Esophagus muscularis mucosa (tissue), 4 donors: ENCODE measurements at regions not wholly inside any gene's neighbourhood (a gene's known extent, or its start where the extent isn't known, plus 50 kb on each side); places are given as distances from the start of the nearest gene placed in this dataset.

ENCODE experiments used
- DNase-seq: peaks from one replicate; pipeline ENCODE4 v3.0.0-alpha.2; 2017; ENCODE audit errors: extremely low spot score
- H3K27ac ChIP-seq, 4 donors: fragments of 200-600 bp; sonication (generic); replicated peaks in 1 of 4; 1 replicate in 3 of 4; 2 replicates in 1 of 4; pipeline ENCODE4 v1.5.1; 2016 to 2019; ENCODE audit warnings: mild to moderate bottlenecking in 1 of 4
- H3K27me3 ChIP-seq, 4 donors: fragments of 200-600 bp; sonication (generic); one replicate each; pipeline versions ENCODE4 v1.5.1 to v1.6.0; 2016 to 2019
- H3K36me3 ChIP-seq, 4 donors: fragments of 200-600 bp; sonication (generic); one replicate each; pipeline ENCODE4 v1.5.1; 2016 to 2019
- H3K4me1 ChIP-seq, 4 donors: fragments of 200-600 bp; sonication (generic); one replicate each; pipeline ENCODE4 v1.5.1; 2016 to 2019
- H3K4me3 ChIP-seq, 4 donors: fragments of 200-600 bp; sonication (generic); 1 replicate in 2 of 4; 2 replicates in 2 of 4; pipeline ENCODE4 v1.5.1; 2016 to 2019; ENCODE audit warnings: mild to moderate bottlenecking in 4 of 4, moderate library complexity in 1 of 4
- H3K9me3 ChIP-seq, 4 donors: fragments of 200-600 bp; sonication (generic); 1 replicate in 3 of 4; 2 replicates in 1 of 4; pipeline ENCODE4 v1.5.1; 2016 to 2019
- EP300 ChIP-seq: sonication (generic); formaldehyde crosslinking; IDR thresholded peaks from one replicate; pipeline ENCODE4 v1.6.1; 2017; ENCODE audit warnings: antibody characterized with exemption
- POLR2A ChIP-seq: fragments of 450-650 bp; IDR thresholded peaks from one replicate; pipeline ENCODE4 v1.6.1; 2017; ENCODE audit warnings: antibody characterized with exemption, moderate library complexity, mild to moderate bottlenecking, low read depth
- POLR2AphosphoS5 ChIP-seq, 2 donors: sonication (generic); formaldehyde crosslinking; IDR thresholded peaks; one replicate each; pipeline ENCODE4 v1.6.1; 2017; ENCODE audit warnings: antibody characterized with exemption in 2 of 2
- WGBS: methylation state at CpG from one replicate; pipeline ENCODE4 v1.1.5; 2018; 5-methylcytosine and 5-hydroxymethylcytosine counted together
- intact Hi-C: fragments of 100-400 bp; cut with DNase I; formaldehyde crosslinking; loops from one replicate; pipeline ENCODE4 v1.15.1; 2023
- TF ChIP-seq, protein P1 (sequence below), 3 experiments: fragments of 200-600 bp in 2 of 3; fragments of 450-650 bp in 1 of 3; sonication (generic) in 2 of 3; IDR thresholded peaks; one replicate each; pipeline ENCODE4 v1.5.1; 2017 to 2019; ENCODE audit warnings: antibody characterized with exemption in 3 of 3, mild to moderate bottlenecking in 2 of 3, moderate library complexity in 1 of 3

DNA sequence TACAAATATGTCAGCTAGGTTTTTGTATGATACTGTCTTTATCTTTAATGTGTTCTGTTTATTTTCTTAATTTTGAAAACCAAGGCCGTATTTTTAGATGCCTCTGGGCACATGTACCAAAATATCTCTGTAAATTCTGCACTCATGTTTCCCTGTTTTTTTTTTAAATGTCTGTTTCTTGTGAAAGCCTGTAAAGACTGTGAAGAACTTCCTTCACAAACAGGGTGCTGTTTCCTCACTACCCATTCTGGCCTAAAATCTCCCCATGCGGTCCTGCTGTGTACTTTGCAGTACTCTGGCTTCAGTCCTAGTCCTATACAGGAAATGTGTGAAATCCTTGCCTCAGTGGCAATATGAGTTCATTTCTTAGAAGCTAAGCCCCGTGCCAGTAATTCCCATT lies 133.4 kb upstream of the ZBTB20 start:
- Histone ChIP-seq H3K4me1 (no peaks in the 10 kb centered on the region), H3K36me3 (no peaks in the 10 kb centered on the region), H3K27me3 (no peaks in the 10 kb centered on the region), H3K4me3 (no peak overlapping the region), H3K27ac (no peak overlapping the region), H3K9me3 (no peaks in the 10 kb centered on the region)
- 60% methylated on average over 3 of the region's 3 CpGs for WGBS
- TF ChIP-seq EP300, result no peak
- TF ChIP-seq, protein P1, sequence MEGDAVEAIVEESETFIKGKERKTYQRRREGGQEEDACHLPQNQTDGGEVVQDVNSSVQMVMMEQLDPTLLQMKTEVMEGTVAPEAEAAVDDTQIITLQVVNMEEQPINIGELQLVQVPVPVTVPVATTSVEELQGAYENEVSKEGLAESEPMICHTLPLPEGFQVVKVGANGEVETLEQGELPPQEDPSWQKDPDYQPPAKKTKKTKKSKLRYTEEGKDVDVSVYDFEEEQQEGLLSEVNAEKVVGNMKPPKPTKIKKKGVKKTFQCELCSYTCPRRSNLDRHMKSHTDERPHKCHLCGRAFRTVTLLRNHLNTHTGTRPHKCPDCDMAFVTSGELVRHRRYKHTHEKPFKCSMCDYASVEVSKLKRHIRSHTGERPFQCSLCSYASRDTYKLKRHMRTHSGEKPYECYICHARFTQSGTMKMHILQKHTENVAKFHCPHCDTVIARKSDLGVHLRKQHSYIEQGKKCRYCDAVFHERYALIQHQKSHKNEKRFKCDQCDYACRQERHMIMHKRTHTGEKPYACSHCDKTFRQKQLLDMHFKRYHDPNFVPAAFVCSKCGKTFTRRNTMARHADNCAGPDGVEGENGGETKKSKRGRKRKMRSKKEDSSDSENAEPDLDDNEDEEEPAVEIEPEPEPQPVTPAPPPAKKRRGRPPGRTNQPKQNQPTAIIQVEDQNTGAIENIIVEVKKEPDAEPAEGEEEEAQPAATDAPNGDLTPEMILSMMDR (IDR thresholded peaks at IDR 0.05), result no peak
- TF ChIP-seq POLR2AphosphoS5 (IDR thresholded peaks at IDR 0.05), result no peak
- no peak for TF ChIP-seq POLR2A
- intact Hi-C loops, result no loop called here
- no peak for DNase-seq

DNA sequence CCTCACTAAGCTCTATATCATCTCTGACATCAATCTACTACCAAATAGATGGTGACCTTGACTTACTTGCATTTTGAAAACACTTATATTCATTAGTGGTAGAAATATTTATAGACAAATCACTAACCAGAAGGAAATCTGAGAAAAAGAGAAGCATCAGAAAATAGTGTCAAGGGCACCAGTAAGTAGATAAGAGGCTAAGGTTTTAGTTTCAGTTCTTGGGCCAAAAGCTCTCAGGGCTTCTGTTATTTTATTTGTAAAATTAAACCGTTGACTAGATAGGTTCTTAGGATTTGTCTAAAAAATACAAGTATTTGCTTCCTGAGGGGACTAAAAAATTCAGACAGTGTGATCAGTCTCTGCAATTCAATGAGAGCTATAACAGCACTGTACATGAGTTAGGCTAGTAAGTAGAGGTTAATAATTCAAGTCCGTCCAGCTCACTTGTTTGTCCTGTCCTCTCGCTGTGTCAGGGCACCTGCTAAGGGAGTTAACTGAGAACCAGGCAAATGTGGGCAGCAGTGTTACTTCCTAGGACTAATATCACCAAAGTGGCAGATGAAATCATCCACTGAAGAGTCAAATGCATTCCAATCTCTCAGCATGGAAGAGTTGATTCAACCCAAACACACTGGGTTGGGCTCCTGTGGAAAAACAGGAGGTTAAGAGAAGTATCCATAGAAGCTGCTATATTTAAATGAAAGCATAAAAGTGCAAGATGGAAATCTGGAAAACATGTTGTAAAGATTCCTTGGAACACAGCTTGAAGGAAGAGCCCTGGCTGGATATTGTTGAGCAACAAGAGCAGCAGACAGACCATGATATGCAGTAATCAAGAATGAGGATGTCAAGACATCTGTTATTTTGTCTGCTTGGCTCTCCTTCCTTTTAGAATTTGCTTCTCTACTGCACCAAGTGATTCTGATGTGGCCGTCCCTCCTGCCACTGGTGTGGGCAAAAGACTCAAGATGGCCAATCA lies 134.9 kb upstream of the ZBTB20 start:
- no peaks in the 10 kb centered on the region for H3K36me3 ChIP-seq
- WGBS, result 85% methylated on average over 4 of the region's 4 CpGs
- intact Hi-C loops, result no loop called here
- no peak overlapping the region for H3K4me3 ChIP-seq
- TF ChIP-seq, protein P1 (IDR thresholded peaks at IDR 0.05), result no peak
- TF ChIP-seq POLR2A (no peak), POLR2AphosphoS5 (IDR thresholded peaks at IDR 0.05) (no peak), EP300 (no peak)
- H3K4me1 ChIP-seq, result no peaks in the 10 kb centered on the region
- DNase-seq, result no peak
- H3K27me3 ChIP-seq, result no peaks in the 10 kb centered on the region
- H3K9me3 ChIP-seq, result no peaks in the 10 kb centered on the region
- H3K27ac ChIP-seq, result no peak overlapping the region

DNA sequence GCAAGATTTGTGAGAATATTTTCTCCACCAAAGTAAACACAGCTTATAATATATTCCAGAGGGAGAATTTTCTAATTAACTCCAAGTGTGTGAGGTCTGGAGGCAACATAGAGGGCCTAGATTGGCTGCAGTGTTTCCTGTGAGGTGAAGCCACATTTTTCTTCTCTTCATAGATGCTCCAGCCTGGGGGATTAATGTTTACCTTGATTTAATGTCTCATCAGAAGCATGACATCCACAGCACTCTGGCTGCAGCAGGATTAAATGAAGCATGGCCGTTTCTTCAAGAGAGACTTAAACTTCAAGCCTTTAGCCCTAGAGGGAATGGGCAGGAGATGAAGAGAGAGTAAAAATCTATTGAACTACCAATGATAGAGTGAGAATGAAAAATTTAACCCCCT lies 137.9 kb upstream of the ZBTB20 start:
- intact Hi-C loops, result no loop called here
- Histone ChIP-seq H3K4me1 (no peaks in the 10 kb centered on the region), H3K4me3 (no peak overlapping the region), H3K27me3 (no peaks in the 10 kb centered on the region), H3K9me3 (no peaks in the 10 kb centered on the region), H3K27ac (no peak overlapping the region), H3K36me3 (no peaks in the 10 kb centered on the region)
- TF ChIP-seq POLR2AphosphoS5 (IDR thresholded peaks at IDR 0.05) (no peak), POLR2A (no peak), EP300 (no peak)
- TF ChIP-seq, protein P1 (IDR thresholded peaks at IDR 0.05), result no peak
- 43% methylated on average over 1 of the region's 1 CpG for WGBS
- DNase-seq, result no peak

DNA sequence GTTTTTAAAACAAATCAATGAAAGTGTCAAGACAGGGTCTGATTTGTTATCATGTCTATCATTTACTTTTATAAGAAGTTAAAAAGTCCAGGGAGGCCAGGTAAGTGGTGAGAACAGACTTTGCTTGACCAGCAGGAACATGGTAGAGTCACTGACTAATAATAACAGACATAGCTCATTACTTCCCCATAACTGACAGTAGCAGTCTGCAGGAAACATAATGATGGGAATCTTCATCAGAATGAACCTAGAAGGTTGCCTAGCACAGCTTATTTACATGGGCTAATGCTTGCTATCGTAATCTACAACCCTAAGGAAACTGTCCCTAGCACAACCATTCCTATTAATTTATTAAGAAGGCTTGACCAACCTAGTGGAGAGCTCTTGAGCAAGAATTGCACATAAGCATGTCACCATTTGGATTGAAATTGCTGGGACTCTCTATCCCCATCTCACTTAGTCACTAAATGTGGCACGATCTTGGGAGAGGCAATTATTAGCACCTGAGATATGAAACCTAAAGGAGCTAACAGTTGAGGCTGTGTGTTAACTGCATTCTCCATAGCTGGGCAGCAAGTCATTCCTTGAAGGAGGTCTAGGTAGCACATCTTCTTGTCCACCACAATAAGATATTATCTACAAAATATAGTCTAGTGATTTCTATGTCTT lies 139.6 kb upstream of the ZBTB20 start:
- WGBS, result 95% methylated on average over 2 of the region's 2 CpGs
- Histone ChIP-seq H3K4me3 (no peak overlapping the region), H3K9me3 (no peaks in the 10 kb centered on the region), H3K27ac (no peak overlapping the region), H3K4me1 (no peaks in the 10 kb centered on the region), H3K27me3 (no peaks in the 10 kb centered on the region), H3K36me3 (no peaks in the 10 kb centered on the region)
- intact Hi-C loops, result no loop called here
- TF ChIP-seq, protein P1 (IDR thresholded peaks at IDR 0.05), result no peak
- TF ChIP-seq EP300, result no peak
- TF ChIP-seq POLR2AphosphoS5 (IDR thresholded peaks at IDR 0.05), result no peak
- no peak for TF ChIP-seq POLR2A
- DNase-seq, result no peak
